ENCODE measurements at regions not wholly inside any gene's neighbourhood (a gene's known extent, or its start where the extent isn't known, plus 50 kb on each side); places are given as distances from the start of the nearest gene placed in this dataset.
A peak's percentile ranks its signal among the peaks of the same experiment; 100 is the strongest.
"Not testable (repeated sequence)": the region's sequence is repeated elsewhere in the genome, so short reads cannot be mapped to it uniquely, and the experiment has no call there.

GRCh38 chr7:130789436-130789835 lies 55.4 kb upstream of the KLF14 start:
- ATAC-seq: no peak

DNA sequence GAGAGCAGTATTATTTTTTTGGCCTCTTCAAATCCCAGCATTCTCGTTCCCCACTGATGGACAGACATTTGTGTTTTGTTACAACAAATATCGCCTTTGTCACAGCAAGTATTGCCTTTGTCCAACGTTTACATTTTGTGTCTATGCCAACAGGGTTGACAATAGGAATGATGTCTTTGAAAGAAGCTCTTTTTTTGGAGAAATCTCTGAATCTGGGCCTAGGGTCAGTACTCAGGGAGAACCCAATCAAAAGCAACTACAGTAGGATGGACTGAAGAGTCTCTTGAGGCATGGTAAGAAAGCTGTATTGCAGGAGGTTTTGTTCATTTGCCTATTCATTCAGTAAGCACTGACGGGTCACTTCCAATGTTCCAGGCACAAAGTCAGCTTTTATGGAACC lies 57.7 kb upstream of the KLF14 start:
- Mint-ChIP-seq H3K27me3 (ENCODE audit: low read depth) (peaks cover 2% of the 10 kb centered on the region), H3K9me3 (no peaks in the 10 kb centered on the region), H3K4me1 (ENCODE audit: low read depth) (no peaks in the 10 kb centered on the region), H3K36me3 (ENCODE audit: insufficient read depth) (no peaks in the 10 kb centered on the region), H3K4me3 (no peak overlapping the region)
- ATAC-seq: no peak
- DNase-seq: no peak

More at GRCh38 chr7:130789436-130789835, 55.4 kb upstream of the KLF14 start:
- no peaks in the 10 kb centered on the region for H3K36me3 Mint-ChIP-seq (ENCODE audit: insufficient read depth)
- no peaks in the 10 kb centered on the region for H3K4me1 Mint-ChIP-seq (ENCODE audit: low read depth)
- peaks cover 7% of the 10 kb centered on the region for H3K27me3 Mint-ChIP-seq (ENCODE audit: low read depth)
- no peak overlapping the region for H3K4me3 Mint-ChIP-seq
- no peaks in the 10 kb centered on the region for H3K9me3 Mint-ChIP-seq
- DNase-seq: no peak

DNA sequence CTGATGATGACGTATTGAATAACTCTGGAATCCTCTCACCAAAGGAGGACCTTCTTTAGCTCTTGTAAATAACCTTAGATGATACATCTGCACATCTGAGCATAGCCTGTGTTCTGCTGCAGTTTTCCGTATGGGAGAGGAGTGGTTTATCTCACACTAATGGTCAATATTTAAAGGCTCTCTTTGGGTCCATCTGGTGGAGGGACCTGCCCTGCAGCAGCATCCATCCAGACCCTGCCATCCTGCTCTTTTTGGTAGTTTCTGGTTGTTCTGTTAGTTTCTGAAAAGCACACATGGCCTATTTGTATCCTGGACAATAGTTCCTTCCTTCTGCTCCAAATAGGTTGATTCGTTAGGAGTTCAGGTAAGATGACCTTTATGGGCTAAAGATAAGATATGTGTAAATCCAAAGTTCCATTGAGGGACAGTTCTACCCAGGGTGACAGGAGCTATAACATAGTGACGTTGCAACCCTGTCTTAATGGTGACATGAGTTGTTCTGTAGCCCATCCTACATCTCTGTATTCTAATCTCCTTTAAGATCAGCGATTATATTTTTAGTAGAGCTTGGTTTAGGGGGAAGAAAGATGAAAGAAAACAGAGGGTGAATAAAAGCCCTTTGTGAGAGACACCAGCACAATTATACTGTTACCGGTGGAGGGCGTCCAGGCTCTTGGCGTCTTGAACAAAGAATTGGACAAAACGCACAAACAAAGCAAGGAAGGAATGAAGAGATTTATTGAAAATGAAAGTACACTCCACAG lies 60.0 kb upstream of the KLF14 start:
- no peaks in the 10 kb centered on the region for H3K36me3 Mint-ChIP-seq (ENCODE audit: insufficient read depth)
- no peaks in the 10 kb centered on the region for H3K9me3 Mint-ChIP-seq
- H3K27me3 Mint-ChIP-seq (ENCODE audit: low read depth): peaks cover 2% of the 10 kb centered on the region

DNA sequence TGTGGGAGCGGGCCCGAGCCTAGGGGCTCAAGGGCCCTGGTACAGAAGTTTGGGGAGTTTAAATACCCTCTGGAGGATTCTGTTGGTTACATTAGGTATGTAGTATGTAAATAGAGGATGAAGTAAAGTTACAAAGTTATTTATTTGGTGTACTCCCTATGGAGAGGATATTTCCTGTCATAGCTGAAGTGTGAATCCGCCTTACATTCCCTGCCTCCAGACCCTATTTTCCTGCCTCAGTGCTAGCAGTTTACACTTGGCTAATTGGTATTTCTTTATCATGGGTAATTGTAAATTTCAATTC lies 60.6 kb upstream of the KLF14 start:
- peaks cover 6% of the 10 kb centered on the region for H3K27me3 Mint-ChIP-seq (ENCODE audit: low read depth)
- no peaks in the 10 kb centered on the region for H3K36me3 Mint-ChIP-seq (ENCODE audit: insufficient read depth)
- DNase-seq: no peak
- H3K4me1 Mint-ChIP-seq (ENCODE audit: low read depth): no peaks in the 10 kb centered on the region
- no peak overlapping the region for H3K4me3 Mint-ChIP-seq
- no peak for ATAC-seq
- no peaks in the 10 kb centered on the region for H3K9me3 Mint-ChIP-seq

More for the DNA sequence above, 60.0 kb upstream of the KLF14 start:
- Mint-ChIP-seq H3K4me3 (no peak overlapping the region), H3K4me1 (ENCODE audit: low read depth) (no peaks in the 10 kb centered on the region)
- DNase-seq (no peak), ATAC-seq (no peak)

DNA sequence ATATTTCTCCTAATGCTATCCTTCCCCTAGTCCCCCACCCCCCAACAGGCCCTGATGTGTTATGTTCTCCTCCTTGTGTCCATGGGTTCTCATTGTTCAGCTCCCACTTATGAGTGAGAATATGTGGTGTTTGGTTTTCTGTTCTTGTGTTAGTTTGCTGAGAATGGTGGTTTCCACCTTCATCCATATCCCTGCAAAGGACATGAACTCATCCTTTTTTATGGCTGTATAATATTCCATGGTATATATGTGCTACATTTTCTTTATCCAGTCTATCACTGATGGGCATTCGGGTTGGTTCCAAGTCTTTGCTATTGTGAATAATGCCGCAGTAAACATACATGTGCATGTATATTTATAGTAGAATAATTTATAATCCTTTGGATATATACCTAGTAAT lies 62.4 kb upstream of the KLF14 start:
- H3K36me3 Mint-ChIP-seq (ENCODE audit: insufficient read depth); H3K4me3 Mint-ChIP-seq; H3K9me3 Mint-ChIP-seq; ATAC-seq; DNase-seq; H3K4me1 Mint-ChIP-seq (ENCODE audit: low read depth): not testable (repeated sequence)
- peaks cover 18% of the 10 kb centered on the region for H3K27me3 Mint-ChIP-seq (ENCODE audit: low read depth)

GRCh38 chr7:130803127-130803526 lies 69.1 kb upstream of the KLF14 start:
- Mint-ChIP-seq H3K9me3 (no peaks in the 10 kb centered on the region), H3K4me1 (ENCODE audit: low read depth) (no peaks in the 10 kb centered on the region), H3K36me3 (ENCODE audit: insufficient read depth) (no peaks in the 10 kb centered on the region), H3K27me3 (ENCODE audit: low read depth) (peaks cover 20% of the 10 kb centered on the region), H3K4me3 (no peak overlapping the region)
- no peak for DNase-seq
- no peak for ATAC-seq

GRCh38 chr7:130804220-130804619 lies 70.2 kb upstream of the KLF14 start:
- DNase-seq (no peak), ATAC-seq (no peak)
- Mint-ChIP-seq H3K36me3 (ENCODE audit: insufficient read depth) (no peaks in the 10 kb centered on the region), H3K4me3 (no peak overlapping the region), H3K9me3 (no peaks in the 10 kb centered on the region), H3K4me1 (ENCODE audit: low read depth) (no peaks in the 10 kb centered on the region), H3K27me3 (ENCODE audit: low read depth) (peaks cover 20% of the 10 kb centered on the region)

GRCh38 chr7:130812819-130813218 lies 78.8 kb upstream of the KLF14 start:
- not testable (repeated sequence) for H3K36me3 Mint-ChIP-seq (ENCODE audit: insufficient read depth); DNase-seq; H3K4me3 Mint-ChIP-seq; H3K9me3 Mint-ChIP-seq; H3K4me1 Mint-ChIP-seq (ENCODE audit: low read depth); H3K27me3 Mint-ChIP-seq (ENCODE audit: low read depth); ATAC-seq

- Mint-ChIP-seq H3K27me3 (ENCODE audit: low read depth) (no peaks in the 10 kb centered on the region), H3K4me3 (no peak overlapping the region), H3K36me3 (ENCODE audit: insufficient read depth) (no peaks in the 10 kb centered on the region), H3K4me1 (ENCODE audit: low read depth) (no peaks in the 10 kb centered on the region), H3K9me3 (no peaks in the 10 kb centered on the region)
- DNase-seq: no peak
- no peak for ATAC-seq
These were observed 80.8 kb upstream of the KLF14 start for GRCh38 chr7:130814778-130815335.

DNA sequence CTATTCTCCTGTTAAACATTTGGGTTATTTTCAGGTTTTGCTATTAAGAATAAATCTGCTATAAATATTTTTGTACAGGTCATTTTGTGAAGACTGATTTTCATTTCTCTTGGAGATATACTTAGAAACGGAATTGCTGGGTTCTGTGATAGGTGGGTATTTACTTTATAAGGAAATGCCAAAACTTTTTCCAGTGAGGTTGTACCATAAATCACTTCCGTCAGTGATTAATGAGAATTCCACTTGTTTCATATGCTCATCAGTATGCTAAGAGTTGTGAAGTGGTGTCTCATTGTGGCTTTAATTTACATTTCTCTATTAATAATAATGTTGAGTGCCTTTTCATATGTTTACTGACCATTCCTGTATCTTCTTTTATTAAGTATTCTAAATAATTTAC lies 84.0 kb upstream of the KLF14 start:
- Mint-ChIP-seq H3K27me3 (ENCODE audit: low read depth) (peaks cover 3% of the 10 kb centered on the region), H3K4me1 (ENCODE audit: low read depth) (peaks cover 5% of the 10 kb centered on the region), H3K36me3 (ENCODE audit: insufficient read depth) (no peaks in the 10 kb centered on the region), H3K9me3 (no peaks in the 10 kb centered on the region), H3K4me3 (no peak overlapping the region)
- DNase-seq (no peak), ATAC-seq (no peak)

- H3K4me3 Mint-ChIP-seq: no peak overlapping the region
- H3K36me3 Mint-ChIP-seq (ENCODE audit: insufficient read depth): peaks cover 3% of the 10 kb centered on the region
- H3K4me1 Mint-ChIP-seq (ENCODE audit: low read depth): peaks cover 7% of the 10 kb centered on the region
These were observed 87.9 kb upstream of the KLF14 start for GRCh38 chr7:130821864-130822263.

GRCh38 chr7:130822642-130823041 lies 88.6 kb upstream of the KLF14 start:
- H3K36me3 Mint-ChIP-seq (ENCODE audit: insufficient read depth): peaks cover 3% of the 10 kb centered on the region
- peaks cover 19% of the 10 kb centered on the region for H3K9me3 Mint-ChIP-seq
- DNase-seq: no peak
- peaks cover 3% of the 10 kb centered on the region for H3K27me3 Mint-ChIP-seq (ENCODE audit: low read depth)
- peaks cover 7% of the 10 kb centered on the region for H3K4me1 Mint-ChIP-seq (ENCODE audit: low read depth)
- no peak overlapping the region for H3K4me3 Mint-ChIP-seq
- ATAC-seq: peak; percentile 75 to 84

More at GRCh38 chr7:130821864-130822263, 87.9 kb upstream of the KLF14 start:
- ATAC-seq (no peak), DNase-seq (no peak)
- peaks cover 3% of the 10 kb centered on the region for H3K27me3 Mint-ChIP-seq (ENCODE audit: low read depth)
- peaks cover 11% of the 10 kb centered on the region for H3K9me3 Mint-ChIP-seq

DNA sequence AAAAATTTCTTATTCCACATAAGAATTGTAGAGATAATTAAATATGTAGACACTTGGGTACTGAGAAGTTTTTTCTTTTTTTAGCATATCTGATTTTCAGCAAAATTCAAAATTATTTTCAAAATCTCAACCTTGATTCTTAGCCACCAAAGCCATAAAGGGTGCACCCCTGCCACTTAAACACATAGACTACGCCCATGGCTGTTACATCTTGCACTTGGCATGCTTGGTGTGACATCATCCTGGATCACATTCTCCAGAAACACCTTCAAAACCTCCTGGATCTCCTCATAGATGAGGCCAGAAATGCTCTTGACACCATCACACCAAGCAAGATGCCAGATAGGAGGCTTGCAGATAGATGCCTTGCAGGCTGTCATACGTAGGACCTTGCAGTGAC lies 89.1 kb upstream of the KLF14 start:
- Mint-ChIP-seq H3K9me3 (peaks cover 21% of the 10 kb centered on the region), H3K27me3 (ENCODE audit: low read depth) (peaks cover 3% of the 10 kb centered on the region), H3K36me3 (ENCODE audit: insufficient read depth) (peaks cover 3% of the 10 kb centered on the region), H3K4me3 (no peak overlapping the region), H3K4me1 (ENCODE audit: low read depth) (peaks cover 7% of the 10 kb centered on the region)
- ATAC-seq (no peak), DNase-seq (no peak)

DNA sequence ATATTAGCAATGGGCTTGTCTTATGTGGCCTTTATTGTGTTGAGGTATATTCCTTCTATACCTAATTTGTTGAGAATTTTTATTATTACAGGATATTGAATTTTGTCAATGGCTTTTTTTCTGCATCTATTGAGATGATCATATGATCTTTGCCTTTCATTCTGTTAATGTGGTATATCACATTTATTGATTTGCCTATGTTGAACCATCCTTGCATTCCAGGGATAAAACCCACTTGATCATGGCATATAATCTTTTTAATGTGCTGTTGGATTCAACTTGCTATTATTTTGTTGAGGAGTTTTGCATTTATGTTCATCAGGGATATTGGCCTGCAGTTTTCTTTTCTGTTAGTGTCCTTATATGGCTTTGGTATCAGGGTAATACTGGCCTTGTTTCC lies 91.8 kb upstream of the KLF14 start:
- ATAC-seq (no peak), DNase-seq (no peak)
- H3K27me3 Mint-ChIP-seq (ENCODE audit: low read depth): peaks cover 2% of the 10 kb centered on the region
- peaks cover 28% of the 10 kb centered on the region for H3K9me3 Mint-ChIP-seq
- H3K36me3 Mint-ChIP-seq (ENCODE audit: insufficient read depth): peaks cover 3% of the 10 kb centered on the region
- H3K4me3 Mint-ChIP-seq: no peak overlapping the region
- peaks cover 7% of the 10 kb centered on the region for H3K4me1 Mint-ChIP-seq (ENCODE audit: low read depth)

- DNase-seq: no peak
- Mint-ChIP-seq H3K27me3 (ENCODE audit: low read depth) (peaks cover 6% of the 10 kb centered on the region), H3K9me3 (peaks cover 28% of the 10 kb centered on the region), H3K4me1 (ENCODE audit: low read depth) (no peaks in the 10 kb centered on the region), H3K36me3 (ENCODE audit: insufficient read depth) (peaks cover 3% of the 10 kb centered on the region), H3K4me3 (no peak overlapping the region)
- no peak for ATAC-seq
These were observed 95.4 kb upstream of the KLF14 start for GRCh38 chr7:130829415-130829814.
